ENCODE measurements at regions not wholly inside any gene's neighbourhood (a gene's known extent, or its start where the extent isn't known, plus 50 kb on each side); places are given as distances from the start of the nearest gene placed in this dataset.

DNA sequence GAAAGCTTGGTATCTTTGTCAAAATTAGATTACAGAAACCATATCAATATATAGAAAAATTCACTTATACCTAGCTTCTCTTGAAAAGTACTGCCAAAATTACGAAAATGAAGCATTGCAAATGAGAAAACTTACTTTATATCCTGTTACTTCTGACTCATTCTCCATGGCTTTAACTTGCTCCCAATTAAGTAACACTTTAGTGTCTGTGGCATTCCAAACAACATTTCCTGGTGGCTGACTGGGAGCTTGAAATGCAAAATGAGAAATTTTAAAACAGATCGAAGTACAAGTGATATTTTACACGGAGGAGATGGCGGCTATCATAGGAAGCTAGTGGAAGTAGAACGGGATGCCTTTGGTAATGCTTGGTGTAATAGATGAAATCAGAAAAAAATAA, 347.3 kb downstream of the CNTN3 start:
- peaks cover 5% of the 10 kb centered on the region; the same call in 1 of the 2 replicates for H3K4me1 Mint-ChIP-seq
- no peak overlapping the region for H3K27ac Mint-ChIP-seq
- POLR2A ChIA-PET = no interaction called here
- no peaks in the 10 kb centered on the region for H3K36me3 Mint-ChIP-seq
- H3K4me3 Mint-ChIP-seq = no peak overlapping the region
- H3K9me3 Mint-ChIP-seq = no peaks in the 10 kb centered on the region
- no peak for TF ChIP-seq ZNF232 (CRISPR knock-in tag; IDR thresholded peaks at IDR 0.05)
- no peak for TF ChIP-seq ZNF219 (CRISPR knock-in tag; IDR thresholded peaks at IDR 0.05; ENCODE audit: borderline replicate concordance)
- TF ChIP-seq MYBL2 (CRISPR knock-in tag; IDR thresholded peaks at IDR 0.05) = no peak
- no peak for TF ChIP-seq SOX15 (CRISPR knock-in tag; IDR thresholded peaks at IDR 0.05)
- TF ChIP-seq FOXP1 (CRISPR knock-in tag; IDR thresholded peaks at IDR 0.05; ENCODE audit: borderline replicate concordance) = no peak
- no peak for TF ChIP-seq NR1H2 (CRISPR knock-in tag; IDR thresholded peaks at IDR 0.05)
- TF ChIP-seq, protein P1, sequence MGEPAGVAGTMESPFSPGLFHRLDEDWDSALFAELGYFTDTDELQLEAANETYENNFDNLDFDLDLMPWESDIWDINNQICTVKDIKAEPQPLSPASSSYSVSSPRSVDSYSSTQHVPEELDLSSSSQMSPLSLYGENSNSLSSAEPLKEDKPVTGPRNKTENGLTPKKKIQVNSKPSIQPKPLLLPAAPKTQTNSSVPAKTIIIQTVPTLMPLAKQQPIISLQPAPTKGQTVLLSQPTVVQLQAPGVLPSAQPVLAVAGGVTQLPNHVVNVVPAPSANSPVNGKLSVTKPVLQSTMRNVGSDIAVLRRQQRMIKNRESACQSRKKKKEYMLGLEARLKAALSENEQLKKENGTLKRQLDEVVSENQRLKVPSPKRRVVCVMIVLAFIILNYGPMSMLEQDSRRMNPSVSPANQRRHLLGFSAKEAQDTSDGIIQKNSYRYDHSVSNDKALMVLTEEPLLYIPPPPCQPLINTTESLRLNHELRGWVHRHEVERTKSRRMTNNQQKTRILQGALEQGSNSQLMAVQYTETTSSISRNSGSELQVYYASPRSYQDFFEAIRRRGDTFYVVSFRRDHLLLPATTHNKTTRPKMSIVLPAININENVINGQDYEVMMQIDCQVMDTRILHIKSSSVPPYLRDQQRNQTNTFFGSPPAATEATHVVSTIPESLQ (CRISPR knock-in tag; IDR thresholded peaks at IDR 0.05) = no peak
- no peak for TF ChIP-seq ELF4 (CRISPR knock-in tag; IDR thresholded peaks at IDR 0.05; ENCODE audit: low read depth)
- TF ChIP-seq ZMAT4 (CRISPR knock-in tag; IDR thresholded peaks at IDR 0.05) = no peak
- no peak for TF ChIP-seq ZNF138 (CRISPR knock-in tag; conservative IDR thresholded peaks at IDR 0.05)
- no peak for TF ChIP-seq ZNF281 (CRISPR knock-in tag; IDR thresholded peaks at IDR 0.05)
- no peak for TF ChIP-seq ZNF396 (CRISPR knock-in tag; IDR thresholded peaks at IDR 0.05; ENCODE audit: borderline replicate concordance)
- DNase-seq (ENCODE audit: low spot score) (no peak), ATAC-seq (no peak)
- CTCF ChIA-PET = interaction anchor here (0.5 to 1.9 kb wide), 5 partner anchors 10 to 388 kb away, joined by 3 to 5 read pairs (median 4); no protein-coding TSS in a partner anchor
- no peaks in the 10 kb centered on the region for H3K27me3 Mint-ChIP-seq (ENCODE audit: low read depth)

GRCh38 chr3:74265069-74265468, 349.4 kb downstream of the CNTN3 start:
- DNase-seq (ENCODE audit: low spot score) = no peak

DNA sequence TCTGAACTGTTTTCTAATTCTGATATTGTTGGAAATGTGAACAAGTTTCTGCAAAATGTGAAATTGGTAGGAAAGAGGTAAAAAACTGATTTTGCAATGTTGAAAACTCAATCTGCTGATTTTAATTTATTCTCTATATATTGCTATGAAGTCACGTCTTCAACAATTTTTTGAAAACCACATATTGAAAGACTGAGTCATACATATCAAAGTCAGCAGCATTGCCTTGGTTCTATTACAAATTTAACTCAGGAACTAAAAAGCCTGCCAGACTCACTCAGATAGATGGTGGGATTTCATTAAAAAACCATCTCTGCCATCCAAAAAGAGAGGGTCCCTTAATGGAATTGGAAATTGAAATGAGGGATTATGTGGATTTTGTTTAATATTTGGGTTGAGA, 351.4 kb downstream of the CNTN3 start:
- CTCF ChIA-PET = no interaction called here
- Mint-ChIP-seq H3K27ac (no peak overlapping the region), H3K36me3 (no peaks in the 10 kb centered on the region), H3K4me1 (peaks cover 5% of the 10 kb centered on the region; the same call in 1 of the 2 replicates), H3K4me3 (no peak overlapping the region), H3K27me3 (ENCODE audit: low read depth) (no peaks in the 10 kb centered on the region), H3K9me3 (no peaks in the 10 kb centered on the region)
- POLR2A ChIA-PET = no interaction called here
- no peak for DNase-seq (ENCODE audit: low spot score)
- no peak for ATAC-seq
- TF ChIP-seq ZNF396 (CRISPR knock-in tag; IDR thresholded peaks at IDR 0.05; ENCODE audit: borderline replicate concordance) (no peak), NR1H2 (CRISPR knock-in tag; IDR thresholded peaks at IDR 0.05) (no peak), NFE2L1 (CRISPR knock-in tag; IDR thresholded peaks at IDR 0.05) (no peak), MXD4 (CRISPR knock-in tag; IDR thresholded peaks at IDR 0.05; ENCODE audit: borderline replicate concordance) (no peak), ZNF232 (CRISPR knock-in tag; IDR thresholded peaks at IDR 0.05) (no peak), FOXP1 (CRISPR knock-in tag; IDR thresholded peaks at IDR 0.05; ENCODE audit: borderline replicate concordance) (no peak)
- TF ChIP-seq, protein P2, sequence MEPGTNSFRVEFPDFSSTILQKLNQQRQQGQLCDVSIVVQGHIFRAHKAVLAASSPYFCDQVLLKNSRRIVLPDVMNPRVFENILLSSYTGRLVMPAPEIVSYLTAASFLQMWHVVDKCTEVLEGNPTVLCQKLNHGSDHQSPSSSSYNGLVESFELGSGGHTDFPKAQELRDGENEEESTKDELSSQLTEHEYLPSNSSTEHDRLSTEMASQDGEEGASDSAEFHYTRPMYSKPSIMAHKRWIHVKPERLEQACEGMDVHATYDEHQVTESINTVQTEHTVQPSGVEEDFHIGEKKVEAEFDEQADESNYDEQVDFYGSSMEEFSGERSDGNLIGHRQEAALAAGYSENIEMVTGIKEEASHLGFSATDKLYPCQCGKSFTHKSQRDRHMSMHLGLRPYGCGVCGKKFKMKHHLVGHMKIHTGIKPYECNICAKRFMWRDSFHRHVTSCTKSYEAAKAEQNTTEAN (CRISPR knock-in tag; IDR thresholded peaks at IDR 0.05) = no peak
- TF ChIP-seq, protein P3, sequence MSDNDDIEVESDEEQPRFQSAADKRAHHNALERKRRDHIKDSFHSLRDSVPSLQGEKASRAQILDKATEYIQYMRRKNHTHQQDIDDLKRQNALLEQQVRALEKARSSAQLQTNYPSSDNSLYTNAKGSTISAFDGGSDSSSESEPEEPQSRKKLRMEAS (CRISPR knock-in tag; IDR thresholded peaks at IDR 0.05) = no peak
- TF ChIP-seq, protein P4, sequence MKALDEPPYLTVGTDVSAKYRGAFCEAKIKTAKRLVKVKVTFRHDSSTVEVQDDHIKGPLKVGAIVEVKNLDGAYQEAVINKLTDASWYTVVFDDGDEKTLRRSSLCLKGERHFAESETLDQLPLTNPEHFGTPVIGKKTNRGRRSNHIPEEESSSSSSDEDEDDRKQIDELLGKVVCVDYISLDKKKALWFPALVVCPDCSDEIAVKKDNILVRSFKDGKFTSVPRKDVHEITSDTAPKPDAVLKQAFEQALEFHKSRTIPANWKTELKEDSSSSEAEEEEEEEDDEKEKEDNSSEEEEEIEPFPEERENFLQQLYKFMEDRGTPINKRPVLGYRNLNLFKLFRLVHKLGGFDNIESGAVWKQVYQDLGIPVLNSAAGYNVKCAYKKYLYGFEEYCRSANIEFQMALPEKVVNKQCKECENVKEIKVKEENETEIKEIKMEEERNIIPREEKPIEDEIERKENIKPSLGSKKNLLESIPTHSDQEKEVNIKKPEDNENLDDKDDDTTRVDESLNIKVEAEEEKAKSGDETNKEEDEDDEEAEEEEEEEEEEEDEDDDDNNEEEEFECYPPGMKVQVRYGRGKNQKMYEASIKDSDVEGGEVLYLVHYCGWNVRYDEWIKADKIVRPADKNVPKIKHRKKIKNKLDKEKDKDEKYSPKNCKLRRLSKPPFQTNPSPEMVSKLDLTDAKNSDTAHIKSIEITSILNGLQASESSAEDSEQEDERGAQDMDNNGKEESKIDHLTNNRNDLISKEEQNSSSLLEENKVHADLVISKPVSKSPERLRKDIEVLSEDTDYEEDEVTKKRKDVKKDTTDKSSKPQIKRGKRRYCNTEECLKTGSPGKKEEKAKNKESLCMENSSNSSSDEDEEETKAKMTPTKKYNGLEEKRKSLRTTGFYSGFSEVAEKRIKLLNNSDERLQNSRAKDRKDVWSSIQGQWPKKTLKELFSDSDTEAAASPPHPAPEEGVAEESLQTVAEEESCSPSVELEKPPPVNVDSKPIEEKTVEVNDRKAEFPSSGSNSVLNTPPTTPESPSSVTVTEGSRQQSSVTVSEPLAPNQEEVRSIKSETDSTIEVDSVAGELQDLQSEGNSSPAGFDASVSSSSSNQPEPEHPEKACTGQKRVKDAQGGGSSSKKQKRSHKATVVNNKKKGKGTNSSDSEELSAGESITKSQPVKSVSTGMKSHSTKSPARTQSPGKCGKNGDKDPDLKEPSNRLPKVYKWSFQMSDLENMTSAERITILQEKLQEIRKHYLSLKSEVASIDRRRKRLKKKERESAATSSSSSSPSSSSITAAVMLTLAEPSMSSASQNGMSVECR (CRISPR knock-in tag; IDR thresholded peaks at IDR 0.05; ENCODE audit: borderline replicate concordance) = no peak
- TF ChIP-seq, protein P5, sequence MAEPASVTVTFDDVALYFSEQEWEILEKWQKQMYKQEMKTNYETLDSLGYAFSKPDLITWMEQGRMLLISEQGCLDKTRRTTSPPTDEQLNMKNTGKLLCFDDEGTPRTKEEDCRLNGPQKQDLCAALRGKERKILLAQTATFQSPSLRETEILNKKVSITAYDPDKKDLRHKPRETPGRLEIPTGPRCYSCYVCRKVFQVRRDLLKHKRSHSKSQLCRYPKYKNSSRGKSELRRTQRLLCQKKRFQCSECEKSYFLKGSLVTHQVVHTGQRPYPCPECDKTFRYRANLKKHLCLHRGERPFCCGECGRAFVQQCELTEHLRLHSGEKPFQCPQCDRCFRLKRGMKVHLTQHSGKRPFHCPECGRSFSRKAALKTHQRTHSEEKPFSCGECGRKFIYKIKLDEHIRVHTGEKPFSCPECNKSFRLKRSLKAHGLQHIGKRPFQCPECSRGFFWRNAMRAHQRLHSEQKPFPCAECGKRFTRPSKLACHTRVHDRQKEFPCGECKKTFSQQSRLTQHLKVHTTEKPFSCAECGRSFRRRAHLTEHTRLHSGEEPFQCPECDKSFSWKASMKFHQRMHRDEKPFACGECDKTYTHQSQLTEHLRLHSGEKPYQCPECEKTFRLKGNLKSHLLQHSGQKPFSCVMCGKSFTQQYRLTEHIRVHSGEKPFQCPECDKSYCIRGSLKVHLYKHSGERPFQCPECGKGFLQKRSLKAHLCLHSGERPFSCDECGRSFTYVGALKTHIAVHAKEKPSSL (CRISPR knock-in tag; conservative IDR thresholded peaks at IDR 0.05) = no peak

More at GRCh38 chr3:74265069-74265468, 349.4 kb downstream of the CNTN3 start:
- H3K4me3 Mint-ChIP-seq = no peak overlapping the region
- ATAC-seq = no peak
- ChIA-PET CTCF (no interaction called here), POLR2A (no interaction called here)
- H3K36me3 Mint-ChIP-seq = no peaks in the 10 kb centered on the region
- TF ChIP-seq NR1H2 (CRISPR knock-in tag; IDR thresholded peaks at IDR 0.05) = no peak
- H3K9me3 Mint-ChIP-seq = no peaks in the 10 kb centered on the region
- H3K27me3 Mint-ChIP-seq (ENCODE audit: low read depth) = no peaks in the 10 kb centered on the region
- peaks cover 5% of the 10 kb centered on the region; the same call in 1 of the 2 replicates for H3K4me1 Mint-ChIP-seq
- no peak overlapping the region for H3K27ac Mint-ChIP-seq
